GM19099 (cell line): ENCODE measurements at regions not wholly inside any gene's neighbourhood (a gene's known extent, or its start where the extent isn't known, plus 50 kb on each side); places are given as distances from the start of the nearest gene placed in this dataset.

Experiments used
- POLR2A ChIP-seq: IDR thresholded peaks from 3 replicates; pipeline ENCODE4 v1.6.1; 2011; ENCODE audit warnings: low read depth; ENCODE audit not compliant: insufficient read length; ENCODE audit errors: extremely low read depth

DNA sequence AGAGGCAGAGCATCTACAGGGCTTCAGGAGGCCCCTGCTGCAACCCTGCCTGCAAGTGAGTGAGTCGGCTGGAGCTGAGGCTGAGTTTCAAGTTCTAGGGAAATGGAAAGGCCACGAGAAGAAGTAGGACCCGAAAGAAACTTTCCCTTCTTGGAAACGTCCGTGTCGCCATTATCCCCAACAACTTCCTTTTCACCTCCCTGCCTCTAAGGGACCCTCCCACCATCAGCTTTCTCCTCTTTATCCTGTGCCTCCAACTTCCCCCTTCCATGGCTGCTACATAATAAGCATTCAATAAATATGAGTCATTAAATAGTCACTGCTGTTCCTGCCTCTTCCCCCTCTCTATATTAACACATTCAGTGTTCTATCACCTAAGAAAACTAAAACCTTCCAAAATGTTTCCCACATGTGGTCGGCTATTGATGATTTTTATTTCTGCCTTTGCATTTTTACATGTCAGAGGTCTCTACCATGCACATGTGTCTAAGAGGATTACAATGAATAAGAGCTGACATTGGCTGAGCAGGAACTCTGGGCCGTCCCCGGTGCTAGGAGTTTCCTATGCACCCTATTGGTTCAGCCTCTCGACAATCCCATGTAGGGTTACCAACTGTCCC, 115.9 kb upstream of the TNRC6C start:
- TF ChIP-seq POLR2A, result no peak

DNA sequence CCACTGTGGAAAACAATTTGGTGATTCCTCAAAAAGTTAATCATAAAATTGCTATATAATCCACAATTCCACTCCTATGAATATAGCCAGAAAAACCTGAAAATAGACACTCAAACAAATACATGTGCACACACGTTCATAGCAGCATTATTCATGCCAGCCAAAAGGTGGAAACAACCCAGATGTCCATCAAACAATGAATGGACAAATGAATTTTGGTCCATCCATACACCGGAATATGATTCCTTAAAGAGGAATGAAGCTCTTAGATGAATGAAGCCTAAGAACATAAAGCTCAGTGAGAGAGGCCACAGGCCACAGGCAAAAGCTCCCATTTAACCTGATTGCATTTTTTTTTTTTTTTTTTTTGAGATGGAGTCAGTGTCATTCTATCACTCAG, 114.6 kb upstream of the TNRC6C start:
- TF ChIP-seq POLR2A, result no peak

DNA sequence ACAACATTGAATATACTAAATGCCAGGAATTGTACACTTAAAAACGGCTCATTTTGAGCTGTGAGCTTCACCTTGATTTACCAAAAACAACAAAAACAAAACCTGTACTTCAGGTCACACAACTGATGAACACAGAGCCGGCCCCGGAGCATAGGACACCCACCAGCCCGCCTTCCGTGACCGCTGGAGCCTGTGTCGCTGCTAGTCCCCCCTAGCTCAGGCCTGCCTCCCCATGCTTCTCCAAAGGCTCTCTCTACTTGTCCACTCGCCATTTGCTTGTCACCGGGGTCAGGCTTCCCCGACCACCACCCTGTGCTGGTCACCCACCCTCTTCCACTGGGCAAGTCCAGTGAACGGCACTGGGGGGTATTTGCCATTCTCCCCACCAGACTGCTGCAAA, 113.8 kb upstream of the TNRC6C start:
- no peak for TF ChIP-seq POLR2A

- TF ChIP-seq POLR2A, result no peak
These were observed 112.8 kb upstream of the TNRC6C start for GRCh38 chr17:77845541-77846225.

GRCh38 chr17:77846531-77847085, 111.9 kb upstream of the TNRC6C start:
- TF ChIP-seq POLR2A, result no peak

- no peak for TF ChIP-seq POLR2A
These were observed 111.0 kb upstream of the TNRC6C start for GRCh38 chr17:77847221-77848085.

DNA sequence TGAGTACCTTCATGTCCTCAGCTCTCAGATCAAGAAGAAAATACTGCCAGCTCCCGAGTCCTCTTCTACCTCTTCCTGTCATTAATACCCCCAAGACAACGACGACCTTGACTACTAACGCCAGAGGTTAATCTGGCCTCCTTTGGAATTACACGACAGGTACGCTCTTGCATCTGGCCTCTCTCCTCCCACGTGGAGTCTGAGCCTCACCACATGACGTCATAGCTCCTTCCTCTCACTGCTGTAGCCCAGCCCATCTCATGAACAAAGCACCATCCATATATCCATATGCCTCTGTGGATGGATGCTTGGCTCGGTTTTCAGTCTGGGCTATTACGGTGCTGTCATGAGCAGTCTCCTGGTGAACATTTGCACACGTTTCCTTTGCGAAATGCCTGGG, 110.2 kb upstream of the TNRC6C start:
- TF ChIP-seq POLR2A, result no peak

GRCh38 chr17:77849239-77849638, 109.3 kb upstream of the TNRC6C start:
- no peak for TF ChIP-seq POLR2A

- no peak for TF ChIP-seq POLR2A
These were observed 106.6 kb upstream of the TNRC6C start for GRCh38 chr17:77851921-77852320.

DNA sequence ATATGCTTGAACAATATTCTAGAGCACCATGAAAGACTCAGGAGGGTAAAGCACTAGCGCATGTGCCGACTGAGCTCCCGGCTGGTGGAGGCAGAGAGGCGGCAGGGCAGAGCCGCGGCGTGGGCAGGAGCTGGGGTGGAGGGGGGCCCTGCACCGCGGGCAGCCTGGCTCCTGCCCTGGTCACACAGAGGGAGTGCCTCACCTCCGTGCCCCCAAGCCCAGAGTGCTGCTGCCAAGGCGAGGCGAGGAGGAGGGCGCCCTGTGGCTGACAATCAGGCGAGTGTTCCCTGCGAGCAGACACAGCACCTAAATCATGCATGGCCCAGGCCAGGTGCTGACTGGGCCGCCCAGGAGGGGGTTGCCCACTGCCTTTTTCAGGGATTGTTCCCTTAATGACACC, 105.8 kb upstream of the TNRC6C start:
- TF ChIP-seq POLR2A, result no peak

DNA sequence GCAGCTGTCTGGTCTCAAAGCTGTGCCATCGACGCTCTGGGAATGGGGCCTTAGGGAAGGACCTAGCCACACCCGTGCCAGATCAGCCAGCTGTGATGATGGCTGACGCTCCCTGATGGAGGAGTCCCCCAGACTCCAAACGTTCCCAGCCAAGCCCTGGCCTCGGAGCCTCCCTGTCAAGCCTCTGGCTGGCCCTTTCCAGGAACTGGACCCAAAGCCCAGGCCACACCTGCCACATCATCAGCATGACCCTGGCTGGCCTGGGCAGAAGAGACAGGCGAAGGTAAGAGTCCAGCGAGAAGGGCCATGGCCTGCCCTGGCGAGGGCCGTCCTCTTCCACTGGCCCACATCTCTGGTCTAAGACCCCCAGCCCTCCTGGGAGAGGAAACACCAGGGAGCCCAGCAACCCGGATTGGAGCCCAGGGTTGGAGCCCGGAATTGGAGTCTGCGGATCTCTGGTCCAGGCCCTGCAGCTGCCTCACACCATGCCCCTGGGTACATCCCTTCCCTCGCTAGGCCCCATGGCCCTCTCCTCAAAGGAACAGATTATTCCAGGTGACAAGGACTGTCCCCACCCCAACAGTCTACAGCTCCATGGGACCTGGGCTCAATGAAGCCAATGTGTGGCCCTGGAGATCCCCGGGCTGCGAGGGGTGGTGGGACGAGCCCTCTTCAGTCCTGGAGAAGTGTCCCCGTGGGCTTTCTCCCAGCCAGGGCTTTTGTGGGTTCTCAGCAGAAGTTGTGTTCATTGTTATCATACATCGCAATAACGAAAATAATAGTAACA, 105.1 kb upstream of the TNRC6C start:
- TF ChIP-seq POLR2A, result no peak

DNA sequence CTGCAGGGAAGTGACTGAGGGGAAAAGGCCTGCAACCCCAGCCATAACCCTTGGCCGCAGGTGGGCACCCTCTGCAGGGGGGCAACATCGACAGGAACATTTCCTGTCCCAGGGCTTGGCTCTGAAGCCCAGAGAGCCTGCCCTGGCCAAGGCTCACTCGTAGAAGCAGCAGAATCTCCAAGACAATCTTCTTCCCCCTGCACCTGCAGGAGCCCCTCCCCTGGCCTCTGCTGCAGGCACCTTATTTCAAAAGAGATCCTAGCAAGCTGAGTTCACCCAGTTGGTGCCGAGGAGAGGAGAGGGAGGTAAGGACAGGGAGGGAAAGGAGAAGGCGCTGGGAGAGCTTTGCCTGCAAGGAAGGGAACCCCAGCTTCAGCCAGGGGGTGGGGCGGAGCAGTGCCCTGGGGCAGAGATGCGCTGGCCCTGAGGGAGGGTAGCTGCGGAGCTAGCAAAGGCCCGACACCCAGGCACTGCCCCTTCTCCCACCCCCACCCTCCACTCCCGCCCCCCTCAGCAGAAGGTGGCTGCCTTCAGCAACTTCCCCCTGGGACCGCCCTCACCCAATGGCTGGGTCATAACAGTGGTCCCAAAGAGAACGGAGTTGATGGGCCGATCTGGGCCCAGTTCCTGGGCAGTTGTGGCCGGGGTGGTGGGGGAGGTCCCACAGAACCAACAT, 104.3 kb upstream of the TNRC6C start:
- no peak for TF ChIP-seq POLR2A

- TF ChIP-seq POLR2A, result no peak
These were observed 103.5 kb upstream of the TNRC6C start for GRCh38 chr17:77854759-77855745.
